ENCODE measurements at regions not wholly inside any gene's neighbourhood (a gene's known extent, or its start where the extent isn't known, plus 50 kb on each side); places are given as distances from the start of the nearest gene placed in this dataset.

- Histone ChIP-seq H3K4me3 (no peak overlapping the region), H3K4me1 (replicated peaks) (no peaks in the 10 kb centered on the region), H3K36me3 (no peaks in the 10 kb centered on the region), H3K27ac (no peak overlapping the region), H3K9me3 (no peaks in the 10 kb centered on the region), H3K27me3 (replicated peaks; ENCODE audit: insufficient read depth) (no peaks in the 10 kb centered on the region)
- intact Hi-C loops (cut with DNase I): no loop called here
- WGBS: 87% methylated on average over 14 of the region's 14 CpGs
- no peak for DNase-seq (ENCODE audit: low spot score)
- TF ChIP-seq POLR2AphosphoS5 (IDR thresholded peaks at IDR 0.05): no peak
- no peak for TF ChIP-seq POLR2A (IDR thresholded peaks at IDR 0.05)
- no peak for TF ChIP-seq CTCF (IDR thresholded peaks at IDR 0.05)
Measured at GRCh38 chr15:67000896-67001295, 64.5 kb upstream of the SMAD3 start.

- no peak for DNase-seq (ENCODE audit: low spot score)
- Histone ChIP-seq H3K9me3 (no peaks in the 10 kb centered on the region), H3K36me3 (no peaks in the 10 kb centered on the region), H3K4me3 (no peak overlapping the region), H3K27me3 (replicated peaks; ENCODE audit: insufficient read depth) (no peaks in the 10 kb centered on the region), H3K27ac (no peak overlapping the region), H3K4me1 (replicated peaks) (no peaks in the 10 kb centered on the region)
- TF ChIP-seq POLR2A (IDR thresholded peaks at IDR 0.05): no peak
- TF ChIP-seq CTCF (IDR thresholded peaks at IDR 0.05): no peak
- no peak for TF ChIP-seq POLR2AphosphoS5 (IDR thresholded peaks at IDR 0.05)
- intact Hi-C loops (cut with DNase I): no loop called here
Measured at GRCh38 chr15:67002368-67002767, 63.0 kb upstream of the SMAD3 start.

GRCh38 chr15:67003586-67003985 is 61.8 kb upstream of the SMAD3 start:
- DNase-seq (ENCODE audit: low spot score): no peak
- H3K27me3 ChIP-seq (replicated peaks; ENCODE audit: insufficient read depth): no peaks in the 10 kb centered on the region
- WGBS: 89% methylated on average over 7 of the region's 7 CpGs
- no peak overlapping the region for H3K27ac ChIP-seq
- H3K4me3 ChIP-seq: no peak overlapping the region
- intact Hi-C loops (cut with DNase I): no loop called here
- TF ChIP-seq POLR2AphosphoS5 (IDR thresholded peaks at IDR 0.05) (no peak), CTCF (IDR thresholded peaks at IDR 0.05) (no peak), POLR2A (IDR thresholded peaks at IDR 0.05) (no peak)
- H3K36me3 ChIP-seq: no peaks in the 10 kb centered on the region
- H3K9me3 ChIP-seq: no peaks in the 10 kb centered on the region
- no peaks in the 10 kb centered on the region for H3K4me1 ChIP-seq (replicated peaks)

GRCh38 chr15:67004142-67004541 is 61.3 kb upstream of the SMAD3 start:
- TF ChIP-seq POLR2AphosphoS5 (IDR thresholded peaks at IDR 0.05): no peak
- TF ChIP-seq CTCF (IDR thresholded peaks at IDR 0.05): no peak
- no peak for TF ChIP-seq POLR2A (IDR thresholded peaks at IDR 0.05)
- no peaks in the 10 kb centered on the region for H3K36me3 ChIP-seq
- H3K4me3 ChIP-seq: no peak overlapping the region
- H3K27me3 ChIP-seq (replicated peaks; ENCODE audit: insufficient read depth): no peaks in the 10 kb centered on the region
- H3K27ac ChIP-seq: no peak overlapping the region
- intact Hi-C loops (cut with DNase I): no loop called here
- DNase-seq (ENCODE audit: low spot score): no peak
- 91% methylated on average over 3 of the region's 3 CpGs for WGBS
- no peaks in the 10 kb centered on the region for H3K9me3 ChIP-seq
- no peaks in the 10 kb centered on the region for H3K4me1 ChIP-seq (replicated peaks)

- Histone ChIP-seq H3K36me3 (no peaks in the 10 kb centered on the region), H3K4me1 (replicated peaks) (no peaks in the 10 kb centered on the region), H3K9me3 (no peaks in the 10 kb centered on the region), H3K4me3 (no peak overlapping the region), H3K27me3 (replicated peaks; ENCODE audit: insufficient read depth) (no peaks in the 10 kb centered on the region), H3K27ac (no peak overlapping the region)
- TF ChIP-seq POLR2AphosphoS5 (IDR thresholded peaks at IDR 0.05): no peak
- no peak for TF ChIP-seq CTCF (IDR thresholded peaks at IDR 0.05)
- no peak for TF ChIP-seq POLR2A (IDR thresholded peaks at IDR 0.05)
- intact Hi-C loops (cut with DNase I): no loop called here
- no peak for DNase-seq (ENCODE audit: low spot score)
- WGBS: 78% methylated on average over 10 of the region's 10 CpGs
Measured at GRCh38 chr15:67005294-67005996, 60.0 kb upstream of the SMAD3 start.

Measured in prostate gland (tissue), 2 donors.